ENCODE measurements at regions not wholly inside any gene's neighbourhood (a gene's known extent, or its start where the extent isn't known, plus 50 kb on each side); places are given as distances from the start of the nearest gene placed in this dataset.

DNA sequence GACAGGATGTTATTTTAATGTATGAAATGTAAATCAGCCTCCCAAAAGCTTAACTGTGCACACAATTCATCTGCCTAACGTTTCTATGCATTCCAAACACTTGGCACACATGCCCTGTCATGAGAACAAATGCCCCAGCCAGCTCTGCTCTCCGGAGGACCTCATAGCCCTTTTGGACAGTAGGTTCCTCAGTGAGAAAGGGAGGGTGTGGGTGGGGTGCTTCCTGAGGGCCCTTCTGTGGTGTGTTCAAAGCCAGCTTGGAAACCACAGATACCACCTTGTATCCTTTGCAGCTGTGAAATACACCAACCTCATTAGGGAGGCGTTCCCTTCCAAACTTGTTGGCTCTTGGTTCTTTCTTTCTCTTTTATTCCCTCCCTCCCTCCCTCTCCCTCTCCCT is 102.2 kb upstream of the ASB18 start:
- DNase-seq (ENCODE audit: low spot score), result no peak
- H3K36me3 ChIP-seq (replicated peaks in 1 of 2; ENCODE audit: control insufficient read depth in 1 of 2, insufficient read depth in 2 of 2, low read length in 2 of 2), result no peaks in the 10 kb centered on the region
- ChIA-PET CTCF (ENCODE audit: low intra/inter-chr PET ratio, low total read pairs) (no interaction called here), POLR2A (no interaction called here)
- BruUV-seq (replicated peaks), result no TSS peak
- no peak for ATAC-seq
- intact Hi-C loops (cut with micrococcal nuclease; ENCODE audit: unreplicated experiment) (no loop called here), in situ Hi-C loops (cut with HindIII; ENCODE audit: extremely low pct_ligation_motif_present, low pct_unique_long_range_greater_than_20kb) (no loop called here)
- no peak overlapping the region for H2AFZ ChIP-seq (ENCODE audit: low read length)
- 19% methylated on average over 3 of the region's 3 CpGs for WGBS (ENCODE audit: low lambda C conversion rate)
- no peak overlapping the region for H3K4me2 ChIP-seq (ENCODE audit: low read depth, low read length)
- no peaks in the 10 kb centered on the region for H4K20me1 ChIP-seq (ENCODE audit: insufficient read depth, low read length)
- H3K79me2 ChIP-seq (ENCODE audit: insufficient read depth, low read length), result no peaks in the 10 kb centered on the region
- FAIRE-seq, result no peak
- no peaks in the 10 kb centered on the region for H3K4me1 ChIP-seq (ENCODE audit: insufficient read depth, low read length)
- H3K27me3 ChIP-seq (ENCODE audit: control insufficient read depth in 1 of 2, insufficient read depth in 2 of 2, low read length in 2 of 2), result peaks cover 9 to 72% of the 10 kb centered on the region in 2 experiments; a peak in 4 of 5 replicates
- no peak overlapping the region for H3K9ac ChIP-seq (ENCODE audit: insufficient read depth, low read depth, low read length)
- no peaks in the 10 kb centered on the region for H3K9me3 ChIP-seq (ENCODE audit: low read length)
- H3K4me3 ChIP-seq (replicated peaks in 1 of 3; ENCODE audit: insufficient read depth in 1 of 3, low read depth in 2 of 3, low read length in 3 of 3), result no peak overlapping the region
- TF ChIP-seq CEBPG (CRISPR knock-in tag; IDR thresholded peaks at IDR 0.05) (no peak), ZNF558 (CRISPR knock-in tag; IDR thresholded peaks at IDR 0.05; ENCODE audit: borderline replicate concordance) (no peak), ZNF713 (CRISPR knock-in tag; IDR thresholded peaks at IDR 0.05) (no peak), ZNF124 (CRISPR knock-in tag; IDR thresholded peaks at IDR 0.05) (no peak), NCOA2 (CRISPR knock-in tag; IDR thresholded peaks at IDR 0.05) (no peak)
- H3K27ac ChIP-seq (ENCODE audit: extremely low read length, insufficient read depth, low read length), result no peak overlapping the region

DNA sequence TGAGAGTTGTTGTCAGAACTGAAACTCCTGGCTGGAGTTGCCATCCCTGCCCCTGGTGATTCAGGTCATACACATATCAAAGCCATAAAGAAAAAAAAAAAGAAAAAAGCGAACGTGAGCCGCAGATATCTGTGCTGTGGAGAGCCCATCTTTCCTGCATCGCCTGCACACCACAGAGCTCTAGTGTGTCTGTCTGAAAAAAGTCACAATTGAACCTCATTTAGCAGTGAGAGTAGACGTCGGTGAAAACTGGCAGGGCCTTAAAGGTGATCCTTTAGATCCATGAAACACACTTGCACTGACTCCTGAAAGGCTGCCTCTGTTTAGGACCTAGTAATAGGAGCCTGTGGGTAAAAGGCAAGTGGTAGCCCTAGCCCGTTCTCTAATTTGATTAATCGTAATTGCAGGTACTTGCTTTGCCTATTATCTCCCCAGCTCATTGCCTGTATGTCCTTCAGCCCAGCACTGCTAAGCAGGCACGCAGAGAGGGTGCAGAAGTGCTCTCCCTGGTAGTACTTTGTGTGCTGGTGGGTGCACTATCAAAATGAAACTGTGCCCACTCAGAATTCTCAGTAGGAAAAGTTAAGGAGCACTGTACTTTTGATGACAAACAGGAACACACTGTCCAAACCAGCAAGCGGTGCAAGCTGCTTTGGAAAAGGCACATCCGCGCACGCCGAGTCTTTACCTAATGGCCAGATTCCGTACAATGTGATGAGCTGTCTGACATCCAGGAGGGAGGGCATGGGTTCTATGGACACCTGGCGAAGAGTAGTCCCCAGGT is 103.5 kb upstream of the ASB18 start:
- no peak for DNase-seq (ENCODE audit: low spot score)
- no peak overlapping the region for H3K4me3 ChIP-seq (replicated peaks in 1 of 3; ENCODE audit: insufficient read depth in 1 of 3, low read depth in 2 of 3, low read length in 3 of 3)
- no peak for FAIRE-seq
- no peaks in the 10 kb centered on the region for H3K36me3 ChIP-seq (replicated peaks in 1 of 2; ENCODE audit: control insufficient read depth in 1 of 2, insufficient read depth in 2 of 2, low read length in 2 of 2)
- WGBS (ENCODE audit: low lambda C conversion rate), result 40% methylated on average over 16 of the region's 16 CpGs
- no peak overlapping the region for H2AFZ ChIP-seq (ENCODE audit: low read length)
- no peaks in the 10 kb centered on the region for H3K9me3 ChIP-seq (ENCODE audit: low read length)
- no peak overlapping the region for H3K9ac ChIP-seq (ENCODE audit: insufficient read depth, low read depth, low read length)
- no peaks in the 10 kb centered on the region for H4K20me1 ChIP-seq (ENCODE audit: insufficient read depth, low read length)
- ChIA-PET CTCF (ENCODE audit: low intra/inter-chr PET ratio, low total read pairs) (no interaction called here), POLR2A (no interaction called here)
- no peaks in the 10 kb centered on the region for H3K79me2 ChIP-seq (ENCODE audit: insufficient read depth, low read length)
- intact Hi-C loops (cut with micrococcal nuclease; ENCODE audit: unreplicated experiment) (no loop called here), in situ Hi-C loops (cut with HindIII; ENCODE audit: extremely low pct_ligation_motif_present, low pct_unique_long_range_greater_than_20kb) (no loop called here)
- no peak overlapping the region for H3K27ac ChIP-seq (ENCODE audit: extremely low read length, insufficient read depth, low read length)
- H3K27me3 ChIP-seq (ENCODE audit: control insufficient read depth in 1 of 2, insufficient read depth in 2 of 2, low read length in 2 of 2), result peaks cover 9 to 69% of the 10 kb centered on the region in 2 experiments; a peak in 4 of 5 replicates
- no peak overlapping the region for H3K4me2 ChIP-seq (ENCODE audit: low read depth, low read length)
- TF ChIP-seq, protein P1, sequence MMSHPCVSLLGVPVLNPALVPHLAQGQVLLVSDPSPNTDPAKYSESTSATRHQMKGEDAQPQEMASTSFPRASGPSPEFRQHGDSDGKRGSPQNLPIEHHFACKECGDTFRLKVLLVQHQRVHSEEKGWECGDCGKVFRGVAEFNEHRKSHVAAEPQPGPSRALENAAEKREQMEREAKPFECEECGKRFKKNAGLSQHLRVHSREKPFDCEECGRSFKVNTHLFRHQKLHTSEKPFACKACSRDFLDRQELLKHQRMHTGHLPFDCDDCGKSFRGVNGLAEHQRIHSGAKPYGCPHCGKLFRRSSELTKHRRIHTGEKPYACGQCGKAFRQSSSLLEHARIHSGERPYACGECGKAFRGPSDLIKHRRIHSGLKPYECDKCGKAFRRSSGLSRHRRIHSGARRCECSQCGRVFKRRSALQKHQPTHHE (CRISPR knock-in tag; IDR thresholded peaks at IDR 0.05; ENCODE audit: borderline replicate concordance), result no peak
- TF ChIP-seq MEF2D (CRISPR knock-in tag; IDR thresholded peaks at IDR 0.05), result no peak
- no peak for ATAC-seq
- H3K4me1 ChIP-seq (ENCODE audit: insufficient read depth, low read length), result no peaks in the 10 kb centered on the region
- no TSS peak for BruUV-seq (replicated peaks)
